GM10266 (cell line): ENCODE measurements at regions not wholly inside any gene's neighbourhood (a gene's known extent, or its start where the extent isn't known, plus 50 kb on each side); places are given as distances from the start of the nearest gene placed in this dataset.

Experiments
- DNase-seq: peaks from one replicate; pipeline ENCODE4 v3.0.0; 2012; ENCODE audit errors: extremely low spot score
- TF ChIP-seq, protein P1 (sequence below): IDR thresholded peaks from 2 replicates; pipeline ENCODE4 v1.5.1; 2012; ENCODE audit warnings: mild to moderate bottlenecking, low read depth; ENCODE audit not compliant: control insufficient read depth, insufficient read depth; ENCODE audit errors: missing control alignments

DNA sequence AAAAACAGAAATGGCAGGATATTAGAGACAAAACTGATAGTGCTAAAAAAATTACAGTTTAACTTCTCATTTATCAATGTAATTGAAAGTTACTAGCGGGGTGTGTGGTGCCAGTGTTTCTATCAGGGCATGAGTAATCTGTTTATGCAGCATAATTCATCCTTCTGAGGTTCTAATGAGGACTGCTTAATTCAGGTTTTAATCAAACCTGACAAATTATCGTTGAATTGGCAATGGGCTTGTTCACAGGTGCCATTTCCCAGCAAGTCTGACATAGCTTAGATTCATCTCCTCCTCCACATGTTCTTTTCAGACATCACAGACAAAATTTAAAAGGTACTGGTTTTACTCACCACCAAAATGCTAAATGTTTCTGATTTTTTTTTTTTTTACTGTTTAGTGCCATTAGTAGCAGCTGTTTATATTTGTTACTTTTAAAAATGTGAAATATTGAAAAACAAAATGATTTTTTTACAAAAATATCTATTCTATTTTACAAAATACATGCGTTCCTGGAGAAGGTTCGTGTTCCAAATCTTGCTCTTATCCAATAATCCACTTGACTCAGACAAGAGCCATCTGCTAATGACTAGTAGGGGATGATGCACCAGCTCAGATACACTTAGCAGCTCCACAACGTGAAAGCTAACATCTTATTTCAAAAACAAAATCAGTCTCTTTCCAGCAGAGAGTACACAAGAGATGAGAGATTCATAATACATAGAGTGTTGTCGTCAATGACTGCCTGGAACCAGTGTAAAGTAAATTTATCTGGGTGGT is 447.7 kb upstream of the DPPA4 start:
- TF ChIP-seq, protein P1, sequence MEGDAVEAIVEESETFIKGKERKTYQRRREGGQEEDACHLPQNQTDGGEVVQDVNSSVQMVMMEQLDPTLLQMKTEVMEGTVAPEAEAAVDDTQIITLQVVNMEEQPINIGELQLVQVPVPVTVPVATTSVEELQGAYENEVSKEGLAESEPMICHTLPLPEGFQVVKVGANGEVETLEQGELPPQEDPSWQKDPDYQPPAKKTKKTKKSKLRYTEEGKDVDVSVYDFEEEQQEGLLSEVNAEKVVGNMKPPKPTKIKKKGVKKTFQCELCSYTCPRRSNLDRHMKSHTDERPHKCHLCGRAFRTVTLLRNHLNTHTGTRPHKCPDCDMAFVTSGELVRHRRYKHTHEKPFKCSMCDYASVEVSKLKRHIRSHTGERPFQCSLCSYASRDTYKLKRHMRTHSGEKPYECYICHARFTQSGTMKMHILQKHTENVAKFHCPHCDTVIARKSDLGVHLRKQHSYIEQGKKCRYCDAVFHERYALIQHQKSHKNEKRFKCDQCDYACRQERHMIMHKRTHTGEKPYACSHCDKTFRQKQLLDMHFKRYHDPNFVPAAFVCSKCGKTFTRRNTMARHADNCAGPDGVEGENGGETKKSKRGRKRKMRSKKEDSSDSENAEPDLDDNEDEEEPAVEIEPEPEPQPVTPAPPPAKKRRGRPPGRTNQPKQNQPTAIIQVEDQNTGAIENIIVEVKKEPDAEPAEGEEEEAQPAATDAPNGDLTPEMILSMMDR = no peak
- no peak for DNase-seq

DNA sequence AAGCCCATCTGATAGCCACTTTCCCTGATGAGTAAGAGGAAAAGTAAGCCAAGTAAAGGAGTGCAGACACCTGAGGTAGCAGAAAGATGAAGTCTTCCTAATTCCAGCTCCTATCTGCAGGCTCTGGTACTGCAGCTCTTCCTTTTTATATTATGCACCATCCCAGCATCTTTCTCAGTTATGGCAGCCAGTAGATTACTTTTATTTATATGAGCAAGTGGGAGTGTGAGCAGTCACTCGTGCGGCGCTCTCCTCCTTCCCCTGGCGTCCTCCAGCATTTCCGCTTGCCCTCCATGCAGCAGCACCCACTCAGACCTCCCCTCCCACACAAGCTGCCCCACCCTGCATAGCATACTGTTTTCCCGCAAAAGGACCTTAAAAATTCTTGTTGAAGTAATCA is 465.9 kb upstream of the DPPA4 start:
- no peak for DNase-seq

DNA sequence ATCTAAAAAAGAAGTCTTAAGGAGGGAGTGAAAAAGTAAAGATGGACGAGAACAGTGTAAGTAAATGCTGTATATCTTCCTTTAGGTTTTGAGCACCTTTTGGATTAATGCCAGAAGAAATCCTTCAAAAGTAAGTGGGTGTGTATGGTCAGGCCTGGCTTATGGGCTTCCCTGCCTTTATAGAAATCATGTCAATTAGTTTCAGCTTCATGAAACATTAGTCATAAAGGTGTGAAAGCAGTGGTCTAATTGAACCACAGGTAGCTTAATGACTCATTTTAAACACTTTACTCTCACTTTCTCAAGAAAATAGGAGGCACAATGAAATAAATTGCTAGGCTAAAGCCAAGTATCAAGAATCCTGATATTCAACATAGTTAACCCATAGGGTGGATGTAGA is 467.4 kb upstream of the DPPA4 start:
- DNase-seq = no peak
- TF ChIP-seq, protein P1 = no peak

More for the DNA sequence above, 465.9 kb upstream of the DPPA4 start:
- TF ChIP-seq, protein P1 = no peak

- TF ChIP-seq, protein P1 = no peak
- DNase-seq = no peak
These were observed 469.6 kb upstream of the DPPA4 start for GRCh38 chr3:109806929-109807328.

GRCh38 chr3:109809513-109809912 is 472.2 kb upstream of the DPPA4 start:
- TF ChIP-seq, protein P1 = no peak
- DNase-seq = no peak

DNA sequence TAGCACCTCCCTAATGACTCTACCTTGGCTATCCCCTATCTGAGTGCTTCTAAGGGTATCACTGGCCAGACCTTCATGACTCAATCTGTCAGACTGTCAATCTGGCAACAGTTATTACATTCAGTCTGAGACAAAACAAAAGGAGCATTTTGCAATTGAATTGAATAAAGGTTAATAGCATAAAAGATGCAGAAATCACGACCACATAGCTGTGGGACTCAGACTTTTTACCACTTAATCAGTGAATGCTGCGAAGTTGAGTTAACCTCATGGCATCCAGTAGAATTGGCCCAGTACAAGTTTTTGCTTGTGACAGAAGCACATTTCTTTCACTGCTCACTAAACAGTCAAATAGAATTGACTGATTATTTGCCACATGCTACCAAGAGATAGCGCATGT is 480.7 kb upstream of the DPPA4 start:
- TF ChIP-seq, protein P1 = no peak
- DNase-seq = no peak

DNA sequence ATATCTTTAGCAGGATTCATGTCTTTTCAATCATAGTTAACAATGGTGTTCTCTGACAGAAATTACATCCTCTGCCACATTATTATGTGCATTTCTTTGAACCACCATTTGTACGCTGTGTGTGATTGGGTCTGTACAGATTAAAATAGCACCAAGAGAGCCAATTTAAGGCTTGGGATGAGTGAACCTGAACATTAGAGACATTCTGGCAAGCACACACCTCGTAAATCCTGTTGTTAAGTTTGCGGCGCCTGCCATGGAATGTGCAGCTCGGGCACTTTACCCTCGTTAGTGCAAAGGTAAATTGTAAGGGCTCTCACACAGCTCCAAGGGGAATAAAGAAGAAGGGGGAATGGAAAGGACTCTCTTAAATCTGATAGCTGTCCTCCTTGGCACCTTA is 482.4 kb upstream of the DPPA4 start:
- no peak for DNase-seq
- TF ChIP-seq, protein P1 = no peak
